ENCODE measurements at regions not wholly inside any gene's neighbourhood (a gene's known extent, or its start where the extent isn't known, plus 50 kb on each side); places are given as distances from the start of the nearest gene placed in this dataset.
"Not testable (repeated sequence)": the region's sequence is repeated elsewhere in the genome, so short reads cannot be mapped to it uniquely, and the experiment has no call there.

DNA sequence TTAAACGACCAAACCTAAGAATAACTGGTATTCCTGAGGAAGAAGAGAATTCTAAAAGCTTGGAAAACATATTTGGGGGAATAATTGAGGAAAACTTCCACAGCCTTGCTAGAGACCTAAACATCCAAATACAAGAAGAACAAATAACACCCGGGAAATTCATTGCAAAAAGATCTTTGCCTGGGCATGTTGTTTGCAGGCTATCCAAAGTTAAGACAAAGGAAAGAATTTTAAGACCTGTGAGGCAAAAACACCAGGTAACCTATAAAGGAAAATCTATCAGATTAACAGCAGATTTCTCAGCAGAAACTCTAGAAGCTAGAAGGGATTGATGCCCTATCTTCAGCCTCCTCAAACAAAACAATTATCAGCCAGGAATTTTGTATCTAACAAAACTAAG, 82.2 kb upstream of the TRPC7 start:
- H4K20me1 ChIP-seq (replicated peaks; ENCODE audit: insufficient read depth); H3K4me3 ChIP-seq; ATAC-seq; H3K79me2 ChIP-seq (replicated peaks; ENCODE audit: insufficient read depth); H2AFZ ChIP-seq; H3K27me3 ChIP-seq (ENCODE audit: insufficient read depth); H3K36me3 ChIP-seq (ENCODE audit: insufficient read depth); H3K27me3 Mint-ChIP-seq (ENCODE audit: insufficient read depth, low read depth, poor library complexity); H3F3A ChIP-seq (replicated peaks; ENCODE audit: low read depth); H3K9me2 ChIP-seq (ENCODE audit: insufficient read depth); H3K4me3 Mint-ChIP-seq: not testable (repeated sequence)
- peak; percentile 6 for DNase-seq (ENCODE audit: low spot score)
- H3K9me3 Mint-ChIP-seq, result peaks cover 27% of the 10 kb centered on the region
- H3K27ac Mint-ChIP-seq, result peak overlapping the region; percentile 52; the same call in 1 of the 2 replicates
- Histone ChIP-seq H3K4me2 (peak overlapping the region; percentile 61; the same call in 1 of the 2 replicates), H3K4me1 (ENCODE audit: insufficient read depth) (peaks cover 17% of the 10 kb centered on the region), H3K27ac (ENCODE audit: low read depth) (peak overlapping the region; percentile 14; the same call in 1 of the 2 replicates)
- H3K4me1 Mint-ChIP-seq, result peaks cover 22% of the 10 kb centered on the region
- H3K36me3 Mint-ChIP-seq (ENCODE audit: low read depth), result peaks cover 33% of the 10 kb centered on the region

DNA sequence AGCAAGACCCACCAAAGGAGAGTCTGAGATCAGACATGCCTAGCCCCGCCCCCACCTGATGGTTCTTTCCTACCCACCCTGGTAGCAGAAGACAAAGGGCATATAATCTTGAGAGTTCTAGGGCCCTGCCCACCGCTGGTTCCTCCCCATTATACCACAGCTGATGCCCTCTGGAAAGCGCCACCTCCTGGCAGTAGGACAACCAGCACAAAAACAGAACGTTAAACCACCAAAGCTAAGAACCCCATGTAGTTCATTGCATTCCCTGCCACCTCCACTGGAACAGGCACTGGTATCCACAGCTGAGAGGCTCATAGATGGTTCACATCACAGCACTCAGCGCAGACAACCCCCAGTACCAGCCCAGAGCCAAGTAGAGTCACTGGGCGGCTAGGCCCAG, 81.2 kb upstream of the TRPC7 start:
- peaks cover 22% of the 10 kb centered on the region for H3K4me1 Mint-ChIP-seq
- ATAC-seq, result no peak
- H3K27me3 ChIP-seq (ENCODE audit: insufficient read depth), result no peaks in the 10 kb centered on the region
- no peak overlapping the region for H3K4me2 ChIP-seq
- H2AFZ ChIP-seq, result no peak overlapping the region
- no peaks in the 10 kb centered on the region; the same call in 1 of the 2 replicates for H3K9me2 ChIP-seq (ENCODE audit: insufficient read depth)
- H3K4me1 ChIP-seq (ENCODE audit: insufficient read depth), result peaks cover 17% of the 10 kb centered on the region
- no peaks in the 10 kb centered on the region for H3K79me2 ChIP-seq (replicated peaks; ENCODE audit: insufficient read depth)
- no peaks in the 10 kb centered on the region for H3F3A ChIP-seq (replicated peaks; ENCODE audit: low read depth)
- H3K4me3 Mint-ChIP-seq, result no peak overlapping the region
- H4K20me1 ChIP-seq (replicated peaks; ENCODE audit: insufficient read depth), result no peaks in the 10 kb centered on the region
- peak; percentile 37 for DNase-seq (ENCODE audit: low spot score)
- H3K27ac Mint-ChIP-seq, result no peak overlapping the region; the same call in 1 of the 2 replicates
- no peaks in the 10 kb centered on the region for H3K36me3 ChIP-seq (ENCODE audit: insufficient read depth)
- peaks cover 33% of the 10 kb centered on the region for H3K36me3 Mint-ChIP-seq (ENCODE audit: low read depth)
- TF ChIP-seq, protein P1, sequence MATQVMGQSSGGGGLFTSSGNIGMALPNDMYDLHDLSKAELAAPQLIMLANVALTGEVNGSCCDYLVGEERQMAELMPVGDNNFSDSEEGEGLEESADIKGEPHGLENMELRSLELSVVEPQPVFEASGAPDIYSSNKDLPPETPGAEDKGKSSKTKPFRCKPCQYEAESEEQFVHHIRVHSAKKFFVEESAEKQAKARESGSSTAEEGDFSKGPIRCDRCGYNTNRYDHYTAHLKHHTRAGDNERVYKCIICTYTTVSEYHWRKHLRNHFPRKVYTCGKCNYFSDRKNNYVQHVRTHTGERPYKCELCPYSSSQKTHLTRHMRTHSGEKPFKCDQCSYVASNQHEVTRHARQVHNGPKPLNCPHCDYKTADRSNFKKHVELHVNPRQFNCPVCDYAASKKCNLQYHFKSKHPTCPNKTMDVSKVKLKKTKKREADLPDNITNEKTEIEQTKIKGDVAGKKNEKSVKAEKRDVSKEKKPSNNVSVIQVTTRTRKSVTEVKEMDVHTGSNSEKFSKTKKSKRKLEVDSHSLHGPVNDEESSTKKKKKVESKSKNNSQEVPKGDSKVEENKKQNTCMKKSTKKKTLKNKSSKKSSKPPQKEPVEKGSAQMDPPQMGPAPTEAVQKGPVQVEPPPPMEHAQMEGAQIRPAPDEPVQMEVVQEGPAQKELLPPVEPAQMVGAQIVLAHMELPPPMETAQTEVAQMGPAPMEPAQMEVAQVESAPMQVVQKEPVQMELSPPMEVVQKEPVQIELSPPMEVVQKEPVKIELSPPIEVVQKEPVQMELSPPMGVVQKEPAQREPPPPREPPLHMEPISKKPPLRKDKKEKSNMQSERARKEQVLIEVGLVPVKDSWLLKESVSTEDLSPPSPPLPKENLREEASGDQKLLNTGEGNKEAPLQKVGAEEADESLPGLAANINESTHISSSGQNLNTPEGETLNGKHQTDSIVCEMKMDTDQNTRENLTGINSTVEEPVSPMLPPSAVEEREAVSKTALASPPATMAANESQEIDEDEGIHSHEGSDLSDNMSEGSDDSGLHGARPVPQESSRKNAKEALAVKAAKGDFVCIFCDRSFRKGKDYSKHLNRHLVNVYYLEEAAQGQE (IDR thresholded peaks at IDR 0.05; ENCODE audit: unreplicated experiment), result no peak
- TF ChIP-seq, protein P2, sequence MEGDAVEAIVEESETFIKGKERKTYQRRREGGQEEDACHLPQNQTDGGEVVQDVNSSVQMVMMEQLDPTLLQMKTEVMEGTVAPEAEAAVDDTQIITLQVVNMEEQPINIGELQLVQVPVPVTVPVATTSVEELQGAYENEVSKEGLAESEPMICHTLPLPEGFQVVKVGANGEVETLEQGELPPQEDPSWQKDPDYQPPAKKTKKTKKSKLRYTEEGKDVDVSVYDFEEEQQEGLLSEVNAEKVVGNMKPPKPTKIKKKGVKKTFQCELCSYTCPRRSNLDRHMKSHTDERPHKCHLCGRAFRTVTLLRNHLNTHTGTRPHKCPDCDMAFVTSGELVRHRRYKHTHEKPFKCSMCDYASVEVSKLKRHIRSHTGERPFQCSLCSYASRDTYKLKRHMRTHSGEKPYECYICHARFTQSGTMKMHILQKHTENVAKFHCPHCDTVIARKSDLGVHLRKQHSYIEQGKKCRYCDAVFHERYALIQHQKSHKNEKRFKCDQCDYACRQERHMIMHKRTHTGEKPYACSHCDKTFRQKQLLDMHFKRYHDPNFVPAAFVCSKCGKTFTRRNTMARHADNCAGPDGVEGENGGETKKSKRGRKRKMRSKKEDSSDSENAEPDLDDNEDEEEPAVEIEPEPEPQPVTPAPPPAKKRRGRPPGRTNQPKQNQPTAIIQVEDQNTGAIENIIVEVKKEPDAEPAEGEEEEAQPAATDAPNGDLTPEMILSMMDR (conservative IDR thresholded peaks at IDR 0.05; ENCODE audit: low read depth in 2 of 2), result peak; percentile 58 to 69
- no peak overlapping the region; the same call in 1 of the 2 replicates for H3K27ac ChIP-seq (ENCODE audit: low read depth)
- peaks cover 27% of the 10 kb centered on the region for H3K9me3 Mint-ChIP-seq
- no peak overlapping the region for H3K4me3 ChIP-seq
- peaks cover 3% of the 10 kb centered on the region for H3K27me3 Mint-ChIP-seq (ENCODE audit: insufficient read depth, low read depth, poor library complexity)

DNA sequence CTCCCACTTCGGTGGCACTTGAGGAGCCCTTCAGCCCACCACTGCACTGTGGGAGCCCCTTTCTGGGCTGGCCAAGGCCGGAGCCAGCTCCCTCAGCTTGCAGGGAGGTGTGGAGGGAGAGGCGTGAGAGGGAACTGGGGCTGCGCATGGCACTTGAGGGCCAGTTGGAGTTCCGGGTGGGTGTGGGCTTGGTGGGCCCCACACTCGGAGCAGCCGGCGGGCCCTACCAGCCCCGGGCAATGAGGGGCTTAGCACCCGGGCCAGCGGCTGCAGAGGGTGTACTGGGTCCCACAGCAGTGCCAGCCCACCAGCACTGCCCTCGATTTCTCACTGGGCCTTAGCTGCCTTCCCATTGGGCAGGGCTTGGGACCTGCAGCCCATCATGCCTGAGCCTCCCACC, 78.8 kb upstream of the TRPC7 start:
- not testable (repeated sequence) for ATAC-seq

More for the DNA sequence above, 78.8 kb upstream of the TRPC7 start:
- not testable (repeated sequence) for H3K27ac ChIP-seq (ENCODE audit: low read depth); H3F3A ChIP-seq (replicated peaks; ENCODE audit: low read depth); H3K4me3 Mint-ChIP-seq; H3K27ac Mint-ChIP-seq; H4K20me1 ChIP-seq (replicated peaks; ENCODE audit: insufficient read depth); H3K27me3 ChIP-seq (ENCODE audit: insufficient read depth); DNase-seq (ENCODE audit: low spot score); H3K4me2 ChIP-seq; H3K36me3 ChIP-seq (ENCODE audit: insufficient read depth); H3K79me2 ChIP-seq (replicated peaks; ENCODE audit: insufficient read depth); H3K9me2 ChIP-seq (ENCODE audit: insufficient read depth); H3K27me3 Mint-ChIP-seq (ENCODE audit: insufficient read depth, low read depth, poor library complexity); H2AFZ ChIP-seq; H3K4me3 ChIP-seq
- H3K9me3 Mint-ChIP-seq, result peaks cover 23% of the 10 kb centered on the region
- peaks cover 17% of the 10 kb centered on the region for H3K4me1 ChIP-seq (ENCODE audit: insufficient read depth)
- peaks cover 22% of the 10 kb centered on the region for H3K4me1 Mint-ChIP-seq
- peaks cover 28% of the 10 kb centered on the region for H3K36me3 Mint-ChIP-seq (ENCODE audit: low read depth)

Measured in GM23338 (cell line).